A549 (cell line): ENCODE measurements at regions not wholly inside any gene's neighbourhood (a gene's known extent, or its start where the extent isn't known, plus 50 kb on each side); places are given as distances from the start of the nearest gene placed in this dataset.

Experiments
- ATAC-seq, 2 experiments: fragments of 200-7000 bp in 1 of 2; fragments of >200 bp in 1 of 2; cut with Nextera tagmentation in 1 of 2; cut with Tn5 transposase in 1 of 2; 3 replicates each; pipeline versions ENCODE4 v1.8.0 to v1.9.1; 2018 to 2020; ENCODE audit warnings: mild to moderate bottlenecking in 1 of 2, moderate library complexity in 1 of 2
- CTCF ChIA-PET: fragments of 300-600 bp; sonication (Branson Sonifier 250); formaldehyde crosslinking; extraction: SDS; loops from one replicate; lab custom pipeline; 2021; ENCODE audit warnings: antibody characterized with exemption, inconsistent platforms; lab: Yijun Ruan, JAX
- POLR2A ChIA-PET: fragments of 350-600 bp; formaldehyde crosslinking; extraction: SDS; loops from one replicate; lab custom pipeline; 2021; ENCODE audit warnings: antibody characterized with exemption, inconsistent platforms; lab: Yijun Ruan, JAX
- DNase-seq, 2 experiments: peaks; one replicate each; pipeline versions ENCODE4 v3.0.0 to v3.0.0-alpha.2; 2011 to 2016; ENCODE audit warnings: low read depth in 1 of 2, low spot score in 1 of 2
- FAIRE-seq: peaks from 2 replicates; lab custom pipeline; 2011; peaks lifted over from hg19 to GRCh38; lab: Jason Lieb, UNC
- H3K27ac ChIP-seq, 2 experiments: fragments of >200 bp; sonication (Bioruptor Twin); formaldehyde crosslinking; 3 replicates each; pipeline ENCODE4 v1.5.1; 2016 to 2017
- H3K4me1 ChIP-seq: fragments of >200 bp; sonication (Bioruptor Twin); formaldehyde crosslinking; 3 replicates; pipeline ENCODE4 v1.6.1; 2016
- H3K4me2 ChIP-seq: fragments of >200 bp; sonication (Bioruptor Twin); formaldehyde crosslinking; 3 replicates; pipeline ENCODE4 v1.6.1; 2016
- H3K4me3 ChIP-seq: fragments of >200 bp; sonication (Bioruptor Twin); formaldehyde crosslinking; 3 replicates; pipeline ENCODE4 v1.5.1; 2016
- H3K9me3 ChIP-seq: fragments of >200 bp; sonication (Bioruptor Twin); formaldehyde crosslinking; 3 replicates; pipeline ENCODE4 v1.6.1; 2016
- CBX2 ChIP-seq: fragments of 200-600 bp; sonication (generic); IDR thresholded peaks from 2 replicates; pipeline ENCODE4 v1.6.1; 2016; ENCODE audit warnings: low read depth, mild to moderate bottlenecking, borderline replicate concordance
- EP300 ChIP-seq, 2 experiments: fragments of >200 bp; sonication (Bioruptor Twin); formaldehyde crosslinking; IDR thresholded peaks; 2 replicates in 1 of 2; 3 replicates in 1 of 2; pipeline ENCODE4 v1.6.1; 2016 to 2017
- HEYL ChIP-seq: fragments of 250-450 bp; sonication (Bioruptor Pico); IDR thresholded peaks from 2 replicates; pipeline ENCODE4 v1.8.0; 2021; ENCODE audit warnings: mild to moderate bottlenecking, moderate library complexity
- HOXB5 ChIP-seq: fragments of 250-450 bp; sonication (Bioruptor Pico); IDR thresholded peaks from 2 replicates; pipeline ENCODE4 v1.5.0; 2020; ENCODE audit warnings: mild to moderate bottlenecking, moderate library complexity
- JUN ChIP-seq, 2 experiments: fragments of >200 bp; sonication (Bioruptor Twin); formaldehyde crosslinking; IDR thresholded peaks; 2 replicates in 1 of 2; 3 replicates in 1 of 2; pipeline ENCODE4 v1.6.1; 2016 to 2017
- JUNB ChIP-seq: fragments of >200 bp; sonication (Bioruptor Twin); formaldehyde crosslinking; IDR thresholded peaks from 2 replicates; pipeline ENCODE4 v1.6.1; 2016
- MAZ ChIP-seq: fragments of 150-350 bp; IDR thresholded peaks from 2 replicates; pipeline ENCODE4 v1.6.1; 2014; ENCODE audit warnings: antibody characterized with exemption, low read depth, low read length, borderline replicate concordance
- NR3C1 ChIP-seq: fragments of >200 bp; sonication (Bioruptor Twin); formaldehyde crosslinking; IDR thresholded peaks from 3 replicates; pipeline ENCODE4 v1.6.1; 2017
- PHF8 ChIP-seq: fragments of 200-600 bp; sonication (generic); IDR thresholded peaks from 2 replicates; pipeline ENCODE4 v1.6.1; 2016; ENCODE audit warnings: low read depth, mild to moderate bottlenecking, antibody characterized with exemption, moderate library complexity, borderline replicate concordance
- RAD21 ChIP-seq, 2 experiments: fragments of >200 bp in 1 of 2; sonication (Bioruptor Twin) in 1 of 2; formaldehyde crosslinking in 1 of 2; IDR thresholded peaks in 1 of 2; conservative IDR thresholded peaks in 1 of 2; 2 replicates in 1 of 2; 3 replicates in 1 of 2; pipeline ENCODE4 v1.6.1; 2012 to 2018; ENCODE audit warnings: inconsistent platforms in 1 of 2
- RFX5 ChIP-seq: fragments of 450-650 bp; IDR thresholded peaks from 2 replicates; pipeline ENCODE4 v1.7.1; 2014; ENCODE audit warnings: antibody characterized with exemption, mild to moderate bottlenecking, moderate library complexity
- ZFP36 ChIP-seq: fragments of 450-650 bp; IDR thresholded peaks from 2 replicates; pipeline ENCODE4 v1.6.1; 2014; ENCODE audit warnings: borderline replicate concordance; ENCODE audit not compliant: partially characterized antibody
- ZNF302 ChIP-seq: fragments of 250-450 bp; sonication (Bioruptor Pico); IDR thresholded peaks from 2 replicates; pipeline ENCODE4 v1.9.0; 2021; ENCODE audit warnings: inconsistent platforms, mild to moderate bottlenecking, moderate library complexity
- WGBS: methylation state at CpG from one replicate; pipeline ENCODE4 v1.1.6; 2017; ENCODE audit errors: missing lambda C conversion rate; 5-methylcytosine and 5-hydroxymethylcytosine counted together
- TF ChIP-seq, protein P1 (sequence below): fragments of 200-600 bp; sonication (generic); IDR thresholded peaks from 2 replicates; pipeline ENCODE4 v1.6.1; 2016; ENCODE audit warnings: antibody characterized with exemption, mild to moderate bottlenecking, moderate library complexity
- TF ChIP-seq, protein P2 (sequence below): fragments of 450-650 bp; IDR thresholded peaks from 2 replicates; pipeline ENCODE4 v1.6.1; 2014; ENCODE audit warnings: antibody characterized with exemption
- TF ChIP-seq, protein P3 (sequence below): fragments of 150-350 bp; IDR thresholded peaks from 2 replicates; pipeline ENCODE4 v1.6.1; 2014; ENCODE audit warnings: low read depth, mild to moderate bottlenecking, low read length
- TF ChIP-seq, protein P4 (sequence below): IDR thresholded peaks from 2 replicates; pipeline ENCODE4 v1.6.1; 2012
- TF ChIP-seq, protein P5 (sequence below): fragments of >200 bp; sonication (Bioruptor Twin); formaldehyde crosslinking; IDR thresholded peaks from 3 replicates; pipeline ENCODE4 v1.6.1; 2016
- TF ChIP-seq, protein P6 (sequence below): fragments of >200 bp; sonication (Bioruptor Twin); formaldehyde crosslinking; IDR thresholded peaks from 2 replicates; pipeline ENCODE4 v1.6.1; 2016

DNA sequence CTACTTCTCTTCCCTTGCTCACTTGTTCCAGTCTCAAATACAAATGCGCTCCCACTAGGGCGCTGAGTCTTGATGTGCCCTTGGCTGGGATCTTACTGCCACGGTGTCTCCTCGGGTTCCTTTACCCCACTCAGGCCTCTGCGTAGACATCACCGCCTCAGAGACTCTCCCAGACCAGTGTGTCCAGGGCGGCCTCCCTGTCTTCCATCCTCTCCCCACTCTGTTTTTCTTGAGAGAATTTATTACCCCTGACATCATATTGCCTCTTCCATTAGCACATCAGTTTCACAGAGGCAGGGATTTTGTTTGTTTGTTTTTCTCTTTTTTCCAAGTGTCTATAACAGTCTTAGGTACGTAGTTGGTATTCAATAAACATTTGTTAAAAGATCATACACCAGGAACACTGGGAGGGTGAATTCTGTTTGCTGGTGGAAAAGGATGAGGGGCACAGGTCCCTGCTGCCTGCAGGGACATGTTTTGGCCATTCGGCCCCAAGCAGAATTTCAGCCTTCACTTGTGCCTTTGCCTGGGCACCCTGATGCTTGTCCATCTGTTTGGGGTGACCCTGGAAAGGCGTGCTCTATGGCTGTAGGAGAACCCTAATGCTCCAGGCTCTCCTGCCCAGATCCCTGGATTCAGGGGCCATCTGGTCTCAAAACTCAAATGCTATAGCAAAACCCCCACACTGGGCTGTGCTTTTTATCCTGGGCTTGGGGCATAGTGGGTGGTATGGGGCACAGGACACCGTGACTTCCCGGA is 55.0 kb downstream of the RPL37A start:
- DNase-seq, result no peak
- WGBS, result 79% methylated on average over 12 of the region's 12 CpGs
- POLR2A ChIA-PET, result no interaction called here

DNA sequence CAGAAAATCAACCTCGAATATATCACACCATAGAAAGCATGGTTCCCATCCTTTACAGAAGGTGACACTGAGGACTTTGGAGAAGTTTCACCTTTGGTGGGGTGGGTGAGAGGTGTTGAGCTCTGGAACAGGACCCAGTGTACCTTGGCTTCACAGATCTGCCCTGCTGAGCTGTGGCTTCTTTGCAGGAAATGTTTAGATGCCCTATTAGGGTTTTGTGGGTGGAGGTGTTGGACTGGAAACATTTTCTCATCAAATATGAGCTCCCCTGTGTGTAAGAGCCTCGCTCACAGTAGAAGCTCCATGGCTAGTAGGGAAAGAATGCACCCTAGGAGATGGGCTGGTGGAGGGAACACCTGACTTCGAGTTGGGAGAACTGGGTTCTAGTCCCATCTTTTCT is 55.6 kb downstream of the RPL37A start:
- CTCF ChIA-PET, result interaction anchor here (0.8 to 1.0 kb wide), 2 partner anchors 10 to 112 kb away, joined by 3 read pairs; no protein-coding TSS in a partner anchor
- WGBS, result 32% methylated on average over 3 of the region's 3 CpGs
- TF ChIP-seq ZFP36 (no peak), HOXB5 (CRISPR knock-in tag) (no peak), ZNF302 (CRISPR knock-in tag) (no peak)
- TF ChIP-seq, all 56 proteins: peak for 0
- H3K9me3 ChIP-seq, result no peaks in the 10 kb centered on the region
- no peak for FAIRE-seq
- no peak overlapping the region for H3K27ac ChIP-seq
- no peak for DNase-seq
- H3K4me1 ChIP-seq, result peaks cover 3% of the 10 kb centered on the region; the same call in 1 of the 3 replicates
- POLR2A ChIA-PET, result no interaction called here
- H3K4me3 ChIP-seq, result no peak overlapping the region
- ATAC-seq, result no peak
- H3K4me2 ChIP-seq, result no peak overlapping the region

More for the DNA sequence above, 55.0 kb downstream of the RPL37A start:
- Histone ChIP-seq H3K27ac (no peak overlapping the region), H3K9me3 (no peaks in the 10 kb centered on the region), H3K4me3 (no peak overlapping the region), H3K4me2 (no peak overlapping the region), H3K4me1 (peaks cover 3% of the 10 kb centered on the region; the same call in 1 of the 3 replicates)
- ATAC-seq, result no peak
- CTCF ChIA-PET, result interaction anchor here (0.8 to 1.0 kb wide), 2 partner anchors 11 to 113 kb away, joined by 3 read pairs; no protein-coding TSS in a partner anchor
- FAIRE-seq, result no peak
- no peak for TF ChIP-seq PHF8
- TF ChIP-seq HEYL (CRISPR knock-in tag), result no peak
- TF ChIP-seq, protein P1, sequence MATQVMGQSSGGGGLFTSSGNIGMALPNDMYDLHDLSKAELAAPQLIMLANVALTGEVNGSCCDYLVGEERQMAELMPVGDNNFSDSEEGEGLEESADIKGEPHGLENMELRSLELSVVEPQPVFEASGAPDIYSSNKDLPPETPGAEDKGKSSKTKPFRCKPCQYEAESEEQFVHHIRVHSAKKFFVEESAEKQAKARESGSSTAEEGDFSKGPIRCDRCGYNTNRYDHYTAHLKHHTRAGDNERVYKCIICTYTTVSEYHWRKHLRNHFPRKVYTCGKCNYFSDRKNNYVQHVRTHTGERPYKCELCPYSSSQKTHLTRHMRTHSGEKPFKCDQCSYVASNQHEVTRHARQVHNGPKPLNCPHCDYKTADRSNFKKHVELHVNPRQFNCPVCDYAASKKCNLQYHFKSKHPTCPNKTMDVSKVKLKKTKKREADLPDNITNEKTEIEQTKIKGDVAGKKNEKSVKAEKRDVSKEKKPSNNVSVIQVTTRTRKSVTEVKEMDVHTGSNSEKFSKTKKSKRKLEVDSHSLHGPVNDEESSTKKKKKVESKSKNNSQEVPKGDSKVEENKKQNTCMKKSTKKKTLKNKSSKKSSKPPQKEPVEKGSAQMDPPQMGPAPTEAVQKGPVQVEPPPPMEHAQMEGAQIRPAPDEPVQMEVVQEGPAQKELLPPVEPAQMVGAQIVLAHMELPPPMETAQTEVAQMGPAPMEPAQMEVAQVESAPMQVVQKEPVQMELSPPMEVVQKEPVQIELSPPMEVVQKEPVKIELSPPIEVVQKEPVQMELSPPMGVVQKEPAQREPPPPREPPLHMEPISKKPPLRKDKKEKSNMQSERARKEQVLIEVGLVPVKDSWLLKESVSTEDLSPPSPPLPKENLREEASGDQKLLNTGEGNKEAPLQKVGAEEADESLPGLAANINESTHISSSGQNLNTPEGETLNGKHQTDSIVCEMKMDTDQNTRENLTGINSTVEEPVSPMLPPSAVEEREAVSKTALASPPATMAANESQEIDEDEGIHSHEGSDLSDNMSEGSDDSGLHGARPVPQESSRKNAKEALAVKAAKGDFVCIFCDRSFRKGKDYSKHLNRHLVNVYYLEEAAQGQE, result no peak
- TF ChIP-seq NR3C1, result no peak
- no peak for TF ChIP-seq JUNB
- TF ChIP-seq MAZ, result no peak
- TF ChIP-seq ZFP36, result no peak
- TF ChIP-seq, protein P2, sequence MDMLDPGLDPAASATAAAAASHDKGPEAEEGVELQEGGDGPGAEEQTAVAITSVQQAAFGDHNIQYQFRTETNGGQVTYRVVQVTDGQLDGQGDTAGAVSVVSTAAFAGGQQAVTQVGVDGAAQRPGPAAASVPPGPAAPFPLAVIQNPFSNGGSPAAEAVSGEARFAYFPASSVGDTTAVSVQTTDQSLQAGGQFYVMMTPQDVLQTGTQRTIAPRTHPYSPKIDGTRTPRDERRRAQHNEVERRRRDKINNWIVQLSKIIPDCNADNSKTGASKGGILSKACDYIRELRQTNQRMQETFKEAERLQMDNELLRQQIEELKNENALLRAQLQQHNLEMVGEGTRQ, result no peak
- no peak for TF ChIP-seq EP300 (IDR thresholded peaks at IDR 0.05)
- TF ChIP-seq, protein P3, sequence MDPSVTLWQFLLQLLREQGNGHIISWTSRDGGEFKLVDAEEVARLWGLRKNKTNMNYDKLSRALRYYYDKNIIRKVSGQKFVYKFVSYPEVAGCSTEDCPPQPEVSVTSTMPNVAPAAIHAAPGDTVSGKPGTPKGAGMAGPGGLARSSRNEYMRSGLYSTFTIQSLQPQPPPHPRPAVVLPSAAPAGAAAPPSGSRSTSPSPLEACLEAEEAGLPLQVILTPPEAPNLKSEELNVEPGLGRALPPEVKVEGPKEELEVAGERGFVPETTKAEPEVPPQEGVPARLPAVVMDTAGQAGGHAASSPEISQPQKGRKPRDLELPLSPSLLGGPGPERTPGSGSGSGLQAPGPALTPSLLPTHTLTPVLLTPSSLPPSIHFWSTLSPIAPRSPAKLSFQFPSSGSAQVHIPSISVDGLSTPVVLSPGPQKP, result no peak

DNA sequence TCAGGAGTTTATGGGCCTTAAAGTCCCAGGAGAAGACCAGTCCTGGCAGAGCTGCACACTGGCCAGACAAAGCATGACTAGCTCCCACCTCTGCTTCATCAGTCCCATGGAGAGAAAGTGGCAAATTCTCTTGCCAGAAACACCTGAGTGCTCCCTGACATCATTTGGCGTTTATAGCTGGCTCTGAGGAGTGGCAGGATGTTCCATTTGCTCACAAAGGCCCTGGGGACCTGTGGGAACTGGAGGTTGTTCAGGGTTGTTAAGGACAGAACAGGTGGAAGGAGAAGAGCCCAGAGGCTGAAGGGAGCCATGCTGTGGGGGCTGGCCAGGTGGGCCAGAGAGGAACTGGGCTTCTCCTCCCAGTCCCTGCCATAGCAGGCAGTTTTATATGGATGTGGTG is 56.1 kb downstream of the RPL37A start:
- Histone ChIP-seq H3K9me3 (no peaks in the 10 kb centered on the region), H3K4me2 (no peak overlapping the region), H3K4me1 (peaks cover 3% of the 10 kb centered on the region; the same call in 1 of the 3 replicates)
- POLR2A ChIA-PET, result no interaction called here
- ATAC-seq (no peak), DNase-seq (no peak)
- CTCF ChIA-PET, result interaction anchor here (0.8 to 1.0 kb wide), 2 partner anchors 10 to 111 kb away, joined by 3 read pairs; no protein-coding TSS in a partner anchor
- no peak for TF ChIP-seq EP300 (IDR thresholded peaks at IDR 0.05)
- TF ChIP-seq, protein P2, result no peak
- TF ChIP-seq RAD21 (conservative IDR thresholded peaks at IDR 0.05 in 1 of 2, IDR thresholded peaks at IDR 0.05 in 1 of 2), result no peak
- TF ChIP-seq, protein P4, sequence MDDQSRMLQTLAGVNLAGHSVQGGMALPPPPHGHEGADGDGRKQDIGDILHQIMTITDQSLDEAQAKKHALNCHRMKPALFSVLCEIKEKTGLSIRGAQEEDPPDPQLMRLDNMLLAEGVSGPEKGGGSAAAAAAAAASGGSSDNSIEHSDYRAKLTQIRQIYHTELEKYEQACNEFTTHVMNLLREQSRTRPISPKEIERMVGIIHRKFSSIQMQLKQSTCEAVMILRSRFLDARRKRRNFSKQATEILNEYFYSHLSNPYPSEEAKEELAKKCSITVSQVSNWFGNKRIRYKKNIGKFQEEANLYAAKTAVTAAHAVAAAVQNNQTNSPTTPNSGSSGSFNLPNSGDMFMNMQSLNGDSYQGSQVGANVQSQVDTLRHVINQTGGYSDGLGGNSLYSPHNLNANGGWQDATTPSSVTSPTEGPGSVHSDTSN, result no peak
- TF ChIP-seq, protein P5, sequence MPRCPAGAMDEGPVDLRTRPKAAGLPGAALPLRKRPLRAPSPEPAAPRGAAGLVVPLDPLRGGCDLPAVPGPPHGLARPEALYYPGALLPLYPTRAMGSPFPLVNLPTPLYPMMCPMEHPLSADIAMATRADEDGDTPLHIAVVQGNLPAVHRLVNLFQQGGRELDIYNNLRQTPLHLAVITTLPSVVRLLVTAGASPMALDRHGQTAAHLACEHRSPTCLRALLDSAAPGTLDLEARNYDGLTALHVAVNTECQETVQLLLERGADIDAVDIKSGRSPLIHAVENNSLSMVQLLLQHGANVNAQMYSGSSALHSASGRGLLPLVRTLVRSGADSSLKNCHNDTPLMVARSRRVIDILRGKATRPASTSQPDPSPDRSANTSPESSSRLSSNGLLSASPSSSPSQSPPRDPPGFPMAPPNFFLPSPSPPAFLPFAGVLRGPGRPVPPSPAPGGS, result no peak
- TF ChIP-seq JUN (IDR thresholded peaks at IDR 0.05), result no peak
- TF ChIP-seq CBX2, result no peak
- TF ChIP-seq RFX5, result no peak
- TF ChIP-seq, protein P6, sequence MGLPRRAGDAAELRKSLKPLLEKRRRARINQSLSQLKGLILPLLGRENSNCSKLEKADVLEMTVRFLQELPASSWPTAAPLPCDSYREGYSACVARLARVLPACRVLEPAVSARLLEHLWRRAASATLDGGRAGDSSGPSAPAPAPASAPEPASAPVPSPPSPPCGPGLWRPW, result no peak
- TF ChIP-seq, all 56 proteins: peak for 0
- no peak overlapping the region for H3K4me3 ChIP-seq
- no peak overlapping the region for H3K27ac ChIP-seq
- WGBS, result no CpG with 5 or more reads among the region's 1 CpG
- FAIRE-seq, result no peak
